ENCODE measurements at regions not wholly inside any gene's neighbourhood (a gene's known extent, or its start where the extent isn't known, plus 50 kb on each side); places are given as distances from the start of the nearest gene placed in this dataset.
"Not testable (repeated sequence)": the region's sequence is repeated elsewhere in the genome, so short reads cannot be mapped to it uniquely, and the experiment has no call there.

DNA sequence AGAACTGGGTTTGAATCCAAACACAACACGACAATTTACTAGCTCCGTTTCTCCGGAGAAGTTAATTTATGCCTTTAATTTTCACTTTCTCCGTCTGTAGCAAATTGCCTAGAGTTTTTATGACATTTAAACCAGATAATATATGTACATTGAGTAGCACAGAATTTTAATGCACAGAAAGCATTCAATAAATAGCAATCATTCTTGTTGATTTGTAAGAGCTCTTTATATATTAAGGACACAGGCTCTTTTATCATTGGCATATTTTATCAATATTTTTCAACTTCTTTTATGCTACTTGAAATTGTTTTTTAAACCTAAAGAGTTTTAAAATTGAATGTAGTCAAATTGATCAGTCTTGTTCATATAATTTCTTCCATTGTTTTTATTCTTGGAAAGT, 99.6 kb upstream of the PPP2R3B start:
- Histone ChIP-seq H3K36me3 (ENCODE audit: control insufficient read depth in 2 of 2, extremely low read depth in 1 of 2, insufficient read depth in 1 of 2, low read length in 1 of 2) (no peaks in the 10 kb centered on the region), H3K9me3 (no peaks in the 10 kb centered on the region), H3K4me3 (ENCODE audit: control insufficient read depth in 1 of 2, extremely low read depth in 1 of 2, low read length in 1 of 2) (no peak overlapping the region), H3K27me3 (replicated peaks in 1 of 2; ENCODE audit: control insufficient read depth in 2 of 2, extremely low read depth in 1 of 2, insufficient read depth in 2 of 2, low read length in 1 of 2) (peaks cover 0 to 5% of the 10 kb centered on the region in 2 experiments), H3K4me1 (ENCODE audit: control insufficient read depth in 1 of 2, extremely low read depth in 1 of 2, insufficient read depth in 2 of 2, low read length in 2 of 2) (no peaks in the 10 kb centered on the region), H3K27ac (ENCODE audit: low read length) (no peak overlapping the region)
- ATAC-seq (replicated peaks in 1 of 4) (no peak), DNase-seq (no peak)
- Mint-ChIP-seq H3K27ac (no peak overlapping the region), H3K4me3 (no peak overlapping the region), H3K36me3 (no peaks in the 10 kb centered on the region), H3K4me1 (no peaks in the 10 kb centered on the region), H3K27me3 (peaks cover 0 to 4% of the 10 kb centered on the region in 2 donors), H3K9me3 (peaks cover 0 to 14% (median 9%) of the 10 kb centered on the region in 3 donors)
- ChIA-PET POLR2A (no interaction called here), CTCF (no interaction called here)
- WGBS (ENCODE audit: insufficient coverage): no CpG with 5 or more reads among the region's 4 CpGs

DNA sequence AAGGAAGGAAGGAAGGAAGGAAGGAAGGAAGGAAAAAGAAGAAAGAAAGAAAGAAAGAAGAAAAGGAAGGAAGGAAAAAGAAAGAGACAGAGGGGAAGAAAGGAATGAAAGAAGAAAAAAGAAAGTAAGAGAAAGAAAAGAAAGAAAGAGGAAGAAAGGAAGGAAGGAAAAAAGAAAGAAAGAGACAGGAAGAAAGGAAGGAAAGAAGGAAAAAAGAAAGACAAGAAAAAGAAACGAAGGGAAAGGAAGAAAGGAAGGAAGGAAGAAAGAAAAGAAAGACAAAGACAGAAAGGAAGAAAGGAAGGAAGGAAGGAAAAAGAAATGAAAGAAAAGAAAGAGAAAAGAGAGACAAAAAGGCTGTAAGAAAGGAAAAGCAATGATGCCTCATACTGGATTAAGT, 101.1 kb upstream of the PPP2R3B start:
- Histone ChIP-seq H3K27ac (ENCODE audit: low read length) (no peak overlapping the region), H3K27me3 (replicated peaks in 1 of 2; ENCODE audit: control insufficient read depth in 2 of 2, extremely low read depth in 1 of 2, insufficient read depth in 2 of 2, low read length in 1 of 2) (peaks cover 0 to 5% of the 10 kb centered on the region in 2 experiments), H3K9me3 (no peaks in the 10 kb centered on the region), H3K4me3 (ENCODE audit: control insufficient read depth in 1 of 2, extremely low read depth in 1 of 2, low read length in 1 of 2) (no peak overlapping the region), H3K4me1 (ENCODE audit: control insufficient read depth in 1 of 2, extremely low read depth in 1 of 2, insufficient read depth in 2 of 2, low read length in 2 of 2) (no peaks in the 10 kb centered on the region), H3K36me3 (ENCODE audit: control insufficient read depth in 2 of 2, extremely low read depth in 1 of 2, insufficient read depth in 1 of 2, low read length in 1 of 2) (no peaks in the 10 kb centered on the region)
- Mint-ChIP-seq H3K4me3 (no peak overlapping the region), H3K4me1 (no peaks in the 10 kb centered on the region), H3K36me3 (no peaks in the 10 kb centered on the region), H3K27ac (no peak overlapping the region), H3K9me3 (peaks cover 0 to 6% (median 4%) of the 10 kb centered on the region in 3 donors), H3K27me3 (peaks cover 0 to 4% of the 10 kb centered on the region in 2 donors)
- ChIA-PET CTCF (no interaction called here), POLR2A (no interaction called here)
- 71% methylated on average over 1 of the region's 1 CpG for WGBS (ENCODE audit: insufficient coverage)
- no peak for DNase-seq
- ATAC-seq (replicated peaks in 1 of 4): no peak

DNA sequence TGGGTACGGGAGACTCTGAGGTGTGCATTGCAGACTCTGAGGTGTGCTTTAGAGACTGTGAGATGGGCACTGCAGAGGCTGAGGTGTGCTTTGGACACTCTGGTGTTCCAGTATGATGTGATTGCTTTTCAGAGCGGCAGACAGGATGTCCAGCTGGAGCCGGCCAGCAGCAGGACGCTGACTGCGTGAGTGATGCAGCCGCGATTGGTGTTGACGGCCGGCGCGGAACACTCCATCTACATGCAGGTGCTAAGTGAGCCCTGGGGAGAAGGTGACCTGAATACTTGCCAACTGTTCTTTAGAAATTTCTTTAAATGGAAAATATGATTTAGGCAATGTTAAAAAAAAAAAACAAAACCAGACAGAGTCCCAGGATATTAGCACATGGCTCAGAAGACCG, 103.1 kb upstream of the PPP2R3B start:
- Mint-ChIP-seq H3K27ac (no peak overlapping the region), H3K36me3 (no peaks in the 10 kb centered on the region), H3K9me3 (peaks cover 0 to 4% (median 0%) of the 10 kb centered on the region in 3 donors), H3K4me1 (no peaks in the 10 kb centered on the region), H3K4me3 (no peak overlapping the region), H3K27me3 (peaks cover 0 to 4% of the 10 kb centered on the region in 2 donors)
- no peak for ATAC-seq (replicated peaks in 1 of 4)
- POLR2A ChIA-PET: no interaction called here
- Histone ChIP-seq H3K4me3 (ENCODE audit: control insufficient read depth in 1 of 2, extremely low read depth in 1 of 2, low read length in 1 of 2) (no peak overlapping the region), H3K4me1 (ENCODE audit: control insufficient read depth in 1 of 2, extremely low read depth in 1 of 2, insufficient read depth in 2 of 2, low read length in 2 of 2) (no peaks in the 10 kb centered on the region), H3K36me3 (ENCODE audit: control insufficient read depth in 2 of 2, extremely low read depth in 1 of 2, insufficient read depth in 1 of 2, low read length in 1 of 2) (no peaks in the 10 kb centered on the region), H3K27ac (ENCODE audit: low read length) (no peak overlapping the region), H3K9me3 (no peaks in the 10 kb centered on the region), H3K27me3 (replicated peaks in 1 of 2; ENCODE audit: control insufficient read depth in 2 of 2, extremely low read depth in 1 of 2, insufficient read depth in 2 of 2, low read length in 1 of 2) (peaks cover 0 to 5% of the 10 kb centered on the region in 2 experiments)
- CTCF ChIA-PET: no interaction called here
- no peak for DNase-seq
- 91% methylated on average over 11 of the region's 12 CpGs for WGBS (ENCODE audit: insufficient coverage)

- no peak overlapping the region for H3K4me3 Mint-ChIP-seq
- H3K27me3 Mint-ChIP-seq: peaks cover 14 to 17% of the 10 kb centered on the region in 2 donors
- Histone ChIP-seq H3K4me3 (ENCODE audit: control insufficient read depth in 1 of 2, extremely low read depth in 1 of 2, low read length in 1 of 2) (no peak overlapping the region), H3K27ac (ENCODE audit: low read length) (no peak overlapping the region), H3K4me1 (ENCODE audit: control insufficient read depth in 1 of 2, extremely low read depth in 1 of 2, insufficient read depth in 2 of 2, low read length in 2 of 2) (peaks cover 0 to 4% of the 10 kb centered on the region in 2 experiments), H3K27me3 (replicated peaks in 1 of 2; ENCODE audit: control insufficient read depth in 2 of 2, extremely low read depth in 1 of 2, insufficient read depth in 2 of 2, low read length in 1 of 2) (peaks cover 3 to 46% of the 10 kb centered on the region in 2 experiments), H3K36me3 (ENCODE audit: control insufficient read depth in 2 of 2, extremely low read depth in 1 of 2, insufficient read depth in 1 of 2, low read length in 1 of 2) (no peaks in the 10 kb centered on the region), H3K9me3 (no peaks in the 10 kb centered on the region)
- WGBS (ENCODE audit: insufficient coverage): 67% methylated on average over 13 of the region's 39 CpGs
- ATAC-seq (replicated peaks in 1 of 4) (no peak), DNase-seq (no peak)
- H3K9me3 Mint-ChIP-seq: peaks cover 3 to 12% (median 8%) of the 10 kb centered on the region in 3 donors
- peaks cover 0 to 5% (median 4%) of the 10 kb centered on the region in 3 donors for H3K4me1 Mint-ChIP-seq
- H3K27ac Mint-ChIP-seq: no peak overlapping the region
- ChIA-PET CTCF (no interaction called here), POLR2A (no interaction called here)
- no peaks in the 10 kb centered on the region for H3K36me3 Mint-ChIP-seq
These were observed 110.7 kb upstream of the PPP2R3B start for GRCh38 chrX:497186-498014.

DNA sequence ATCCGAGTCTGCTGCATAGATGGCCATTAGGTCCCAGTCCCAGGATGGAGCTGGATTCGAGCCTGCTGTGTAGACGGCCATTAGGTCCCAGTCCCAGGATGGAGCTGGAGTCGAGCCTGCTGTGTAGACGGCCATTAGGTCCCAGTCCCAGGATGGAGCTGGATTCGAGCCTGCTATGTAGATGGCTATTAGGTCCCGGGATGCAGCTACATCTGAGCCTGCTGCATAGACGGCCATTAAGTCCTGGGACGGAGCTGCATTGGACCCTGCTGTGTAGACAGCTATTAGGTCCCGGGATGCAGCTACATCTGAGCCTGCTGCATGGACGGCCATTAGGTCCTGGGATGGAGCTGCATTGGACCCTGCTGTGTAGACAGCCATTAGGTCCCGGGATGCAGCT, 112.2 kb upstream of the PPP2R3B start:
- not testable (repeated sequence) for H3K36me3 Mint-ChIP-seq

GRCh38 chrX:499870-500364, 113.2 kb upstream of the PPP2R3B start:
- CTCF ChIA-PET: no interaction called here
- no peaks in the 10 kb centered on the region for H3K36me3 Mint-ChIP-seq
- peaks cover 0 to 4% of the 10 kb centered on the region in 2 experiments for H3K4me1 ChIP-seq (ENCODE audit: control insufficient read depth in 1 of 2, extremely low read depth in 1 of 2, insufficient read depth in 2 of 2, low read length in 2 of 2)
- WGBS (ENCODE audit: insufficient coverage): 15% methylated on average over 19 of the region's 21 CpGs
- H3K27ac Mint-ChIP-seq: no peak overlapping the region
- H3K9me3 ChIP-seq: no peaks in the 10 kb centered on the region
- H3K36me3 ChIP-seq (ENCODE audit: control insufficient read depth in 2 of 2, extremely low read depth in 1 of 2, insufficient read depth in 1 of 2, low read length in 1 of 2): no peaks in the 10 kb centered on the region
- H3K4me3 ChIP-seq (ENCODE audit: control insufficient read depth in 1 of 2, extremely low read depth in 1 of 2, low read length in 1 of 2): no peak overlapping the region
- no peak for ATAC-seq (replicated peaks in 1 of 4)
- peaks cover 3 to 13% (median 13%) of the 10 kb centered on the region in 3 donors for H3K9me3 Mint-ChIP-seq
- H3K4me3 Mint-ChIP-seq: no peak overlapping the region
- peaks cover 3 to 49% of the 10 kb centered on the region in 2 experiments for H3K27me3 ChIP-seq (replicated peaks in 1 of 2; ENCODE audit: control insufficient read depth in 2 of 2, extremely low read depth in 1 of 2, insufficient read depth in 2 of 2, low read length in 1 of 2)
- H3K27me3 Mint-ChIP-seq: peaks cover 19 to 29% of the 10 kb centered on the region in 2 donors
- POLR2A ChIA-PET: no interaction called here
- H3K4me1 Mint-ChIP-seq: peaks cover 0 to 5% (median 4%) of the 10 kb centered on the region in 3 donors
- no peak for DNase-seq
- no peak overlapping the region for H3K27ac ChIP-seq (ENCODE audit: low read length)

More for the DNA sequence above, 112.2 kb upstream of the PPP2R3B start:
- 79% methylated on average over 12 of the region's 12 CpGs for WGBS (ENCODE audit: insufficient coverage)
- H3K27ac Mint-ChIP-seq; H3K9me3 ChIP-seq; H3K36me3 ChIP-seq (ENCODE audit: control insufficient read depth in 2 of 2, extremely low read depth in 1 of 2, insufficient read depth in 1 of 2, low read length in 1 of 2); POLR2A ChIA-PET; H3K4me3 Mint-ChIP-seq; CTCF ChIA-PET; H3K4me1 Mint-ChIP-seq; H3K4me1 ChIP-seq (ENCODE audit: control insufficient read depth in 1 of 2, extremely low read depth in 1 of 2, insufficient read depth in 2 of 2, low read length in 2 of 2); H3K27ac ChIP-seq (ENCODE audit: low read length); DNase-seq; H3K4me3 ChIP-seq (ENCODE audit: control insufficient read depth in 1 of 2, extremely low read depth in 1 of 2, low read length in 1 of 2); ATAC-seq (replicated peaks in 1 of 4): not testable (repeated sequence)
- peaks cover 18 to 22% of the 10 kb centered on the region in 2 donors for H3K27me3 Mint-ChIP-seq
- peaks cover 3 to 13% (median 13%) of the 10 kb centered on the region in 3 donors for H3K9me3 Mint-ChIP-seq
- peaks cover 3 to 49% of the 10 kb centered on the region in 2 experiments for H3K27me3 ChIP-seq (replicated peaks in 1 of 2; ENCODE audit: control insufficient read depth in 2 of 2, extremely low read depth in 1 of 2, insufficient read depth in 2 of 2, low read length in 1 of 2)

All from T-cell (primary cell).